Right atrium auricular region (tissue), 2 donors: ENCODE measurements at regions not wholly inside any gene's neighbourhood (a gene's known extent, or its start where the extent isn't known, plus 50 kb on each side); places are given as distances from the start of the nearest gene placed in this dataset.

Source experiments
- DNase-seq: peaks from one replicate; pipeline ENCODE4 v3.0.0-alpha.2; 2019; ENCODE audit warnings: low spot score
- H3K27ac ChIP-seq, 2 donors: fragments of 200-600 bp; sonication (generic); 1 replicate in 1 of 2; 2 replicates in 1 of 2; pipeline ENCODE4 v1.5.1; 2016 to 2019
- H3K27me3 ChIP-seq, 2 donors: fragments of 200-600 bp; sonication (generic); one replicate each; pipeline versions ENCODE4 v1.5.1 to v1.6.0; 2017 to 2019
- H3K36me3 ChIP-seq: fragments of 200-600 bp; sonication (generic); one replicate; pipeline ENCODE4 v1.5.1; 2016
- H3K4me1 ChIP-seq, 2 donors: fragments of 200-600 bp; sonication (generic); one replicate each; pipeline versions ENCODE4 v1.5.1 to v1.6.0; 2017 to 2019
- H3K4me3 ChIP-seq, 2 donors: fragments of 200-600 bp; sonication (generic); 1 replicate in 1 of 2; 2 replicates in 1 of 2; pipeline ENCODE4 v1.5.1; 2017 to 2019; ENCODE audit warnings: mild to moderate bottlenecking in 1 of 2, moderate library complexity in 1 of 2
- H3K9me3 ChIP-seq, 2 donors: fragments of 200-600 bp; sonication (generic); one replicate each; pipeline ENCODE4 v1.5.1; 2019
- CTCF ChIP-seq, 2 donors: fragments of 200-600 bp; sonication (generic); IDR thresholded peaks; one replicate each; pipeline ENCODE4 v1.5.1; 2019; ENCODE audit warnings: antibody characterized with exemption in 2 of 2

- no peaks in the 10 kb centered on the region for H3K27me3 ChIP-seq
- DNase-seq: no peak
- no peak overlapping the region for H3K4me3 ChIP-seq
- H3K9me3 ChIP-seq: peaks cover 0 to 20% of the 10 kb centered on the region in 2 donors
- H3K36me3 ChIP-seq: no peaks in the 10 kb centered on the region
- H3K27ac ChIP-seq: no peak overlapping the region
- TF ChIP-seq CTCF (IDR thresholded peaks at IDR 0.05): no peak
- no peaks in the 10 kb centered on the region for H3K4me1 ChIP-seq
These were observed 157.4 kb downstream of the CAAP1 start for GRCh38 chr9:26735160-26735559.

GRCh38 chr9:26729187-26729586 lies 163.4 kb downstream of the CAAP1 start:
- DNase-seq: no peak
- TF ChIP-seq CTCF (IDR thresholded peaks at IDR 0.05): no peak
- Histone ChIP-seq H3K4me1 (no peaks in the 10 kb centered on the region), H3K9me3 (no peaks in the 10 kb centered on the region), H3K4me3 (no peak overlapping the region), H3K36me3 (no peaks in the 10 kb centered on the region), H3K27ac (no peak overlapping the region), H3K27me3 (no peaks in the 10 kb centered on the region)

GRCh38 chr9:26727471-26727870 lies 165.1 kb downstream of the CAAP1 start:
- no peak overlapping the region for H3K27ac ChIP-seq
- H3K36me3 ChIP-seq: no peaks in the 10 kb centered on the region
- H3K9me3 ChIP-seq: no peaks in the 10 kb centered on the region
- no peak for TF ChIP-seq CTCF (IDR thresholded peaks at IDR 0.05)
- no peak overlapping the region for H3K4me3 ChIP-seq
- no peak for DNase-seq
- no peaks in the 10 kb centered on the region for H3K27me3 ChIP-seq
- H3K4me1 ChIP-seq: no peaks in the 10 kb centered on the region

- H3K27me3 ChIP-seq: no peaks in the 10 kb centered on the region
- no peak overlapping the region for H3K27ac ChIP-seq
- H3K9me3 ChIP-seq: no peaks in the 10 kb centered on the region
- no peaks in the 10 kb centered on the region for H3K4me1 ChIP-seq
- H3K4me3 ChIP-seq: no peak overlapping the region
- TF ChIP-seq CTCF (IDR thresholded peaks at IDR 0.05): no peak
- DNase-seq: no peak
- no peaks in the 10 kb centered on the region for H3K36me3 ChIP-seq
These were observed 167.0 kb downstream of the CAAP1 start for GRCh38 chr9:26725573-26725972.

GRCh38 chr9:26723486-26723885 lies 169.1 kb downstream of the CAAP1 start:
- TF ChIP-seq CTCF (IDR thresholded peaks at IDR 0.05): no peak
- no peak for DNase-seq
- Histone ChIP-seq H3K27me3 (no peaks in the 10 kb centered on the region), H3K4me3 (no peak overlapping the region), H3K9me3 (no peaks in the 10 kb centered on the region), H3K36me3 (no peaks in the 10 kb centered on the region), H3K4me1 (no peaks in the 10 kb centered on the region), H3K27ac (no peak overlapping the region)

- H3K27ac ChIP-seq: no peak overlapping the region
- DNase-seq: no peak
- no peaks in the 10 kb centered on the region for H3K9me3 ChIP-seq
These were observed 169.8 kb downstream of the CAAP1 start for GRCh38 chr9:26722755-26723154.

More at GRCh38 chr9:26722755-26723154, 169.8 kb downstream of the CAAP1 start:
- H3K27me3 ChIP-seq: no peaks in the 10 kb centered on the region
- no peak for TF ChIP-seq CTCF (IDR thresholded peaks at IDR 0.05)
- H3K4me1 ChIP-seq: no peaks in the 10 kb centered on the region
- no peak overlapping the region for H3K4me3 ChIP-seq
- H3K36me3 ChIP-seq: no peaks in the 10 kb centered on the region
